GM18511 (cell line): ENCODE measurements at regions not wholly inside any gene's neighbourhood (a gene's known extent, or its start where the extent isn't known, plus 50 kb on each side); places are given as distances from the start of the nearest gene placed in this dataset.

Source experiments
- ATAC-seq: cut with Tn5 transposase; IDR thresholded peaks from one replicate; pipeline ENCODE4 v1.9.1; 2021; ENCODE audit warnings: mild to moderate bottlenecking, moderate library complexity; ENCODE audit not compliant: unreplicated experiment

DNA sequence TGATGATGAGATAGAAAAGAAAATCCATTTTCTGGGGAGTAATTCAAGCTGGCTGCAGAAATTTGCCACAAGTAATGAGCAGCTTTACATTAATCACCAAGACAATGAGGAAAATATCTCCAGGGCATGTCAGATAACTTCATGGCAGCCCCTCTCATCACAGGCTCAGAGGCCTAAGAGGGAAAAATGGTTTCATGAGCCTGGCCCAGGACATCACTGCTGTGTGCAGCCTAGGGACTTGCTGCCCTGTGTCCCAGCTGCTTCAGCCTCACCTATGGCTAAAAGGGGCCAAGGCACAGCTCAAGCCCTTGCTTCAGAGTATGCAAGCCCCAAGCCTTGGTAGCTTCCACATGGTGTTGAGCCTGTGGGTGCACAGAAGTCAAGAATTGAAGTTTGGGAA lies 161.7 kb downstream of the OPA1 start:
- no peak for ATAC-seq

DNA sequence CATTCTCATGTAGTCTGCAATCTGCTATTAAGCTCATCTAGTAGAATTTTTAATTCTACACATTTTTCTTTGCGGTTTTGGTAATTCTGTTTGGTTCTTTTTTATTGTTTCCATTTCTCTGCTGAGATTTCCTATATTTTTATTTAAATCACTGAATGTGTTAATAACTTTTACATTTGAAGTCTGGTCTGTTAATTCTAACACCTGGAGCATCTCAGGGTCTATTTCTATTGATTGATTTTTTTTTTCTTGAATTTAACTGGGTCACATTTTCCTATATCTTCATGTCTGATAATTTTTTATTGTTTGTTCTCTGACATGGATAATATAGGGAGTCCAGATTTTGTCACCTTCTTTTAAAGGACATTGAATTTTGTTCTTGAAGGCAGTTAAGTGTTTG lies 163.5 kb downstream of the OPA1 start:
- no peak for ATAC-seq

DNA sequence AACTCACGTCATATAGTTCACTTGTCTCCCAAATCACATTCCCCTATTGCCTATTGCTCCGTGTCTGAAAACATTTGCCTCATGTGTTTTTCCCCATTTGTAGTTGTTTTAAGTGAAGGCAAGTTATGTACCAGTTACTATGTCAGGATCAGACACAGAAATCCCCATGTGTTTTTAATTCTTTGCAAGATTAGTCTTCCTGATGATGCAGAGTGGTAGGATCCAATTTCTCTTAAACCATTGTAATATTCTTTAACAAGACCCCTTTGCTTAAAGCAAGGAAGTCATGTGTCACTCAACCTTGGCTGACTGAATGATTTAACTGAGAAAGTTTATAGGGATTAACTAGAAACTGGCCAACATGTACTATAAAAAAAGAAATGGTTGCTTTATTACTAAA lies 164.4 kb downstream of the OPA1 start:
- no peak for ATAC-seq

- no peak for ATAC-seq
Observed at GRCh38 chr3:193761969-193762368, 169.0 kb downstream of the OPA1 start.

- no peak for ATAC-seq
Observed at GRCh38 chr3:193762657-193763056, 169.6 kb downstream of the OPA1 start.

- ATAC-seq = no peak
Observed at GRCh38 chr3:193764959-193765358, 172.0 kb downstream of the OPA1 start.

DNA sequence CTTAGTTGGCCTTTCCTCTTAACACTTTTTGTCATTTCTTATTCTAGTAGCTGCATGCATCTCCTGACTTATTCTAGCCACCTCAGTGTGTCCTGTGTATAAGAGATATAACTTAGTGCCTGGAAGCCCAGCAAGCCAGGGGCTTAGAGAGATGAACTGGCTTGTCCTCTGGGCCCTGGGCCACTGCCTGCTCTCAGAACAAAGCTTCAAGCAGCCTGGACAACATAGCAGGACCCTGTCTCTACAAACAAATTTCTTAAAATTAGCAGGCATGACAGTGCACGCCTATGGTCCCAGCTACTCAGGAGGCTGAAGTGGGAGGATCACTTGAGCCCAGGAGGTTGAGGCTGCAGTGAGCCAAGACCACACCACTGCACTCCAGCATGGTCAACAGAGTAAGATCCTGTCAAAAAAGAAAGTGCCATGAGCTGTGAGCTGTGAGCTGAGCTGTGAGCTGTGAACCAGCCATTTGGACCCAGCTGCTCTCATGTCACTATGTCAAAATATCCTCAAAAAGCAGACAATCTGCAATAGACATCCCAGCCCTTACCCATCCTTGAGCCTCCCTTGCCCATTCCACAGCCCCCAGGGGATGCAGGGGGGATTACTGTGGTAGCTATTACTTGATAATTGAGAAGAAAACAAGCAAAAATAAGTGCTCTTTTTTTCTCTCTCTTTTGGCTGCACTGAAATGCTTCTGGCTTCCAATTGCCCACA lies 174.5 kb downstream of the OPA1 start:
- ATAC-seq = no peak

DNA sequence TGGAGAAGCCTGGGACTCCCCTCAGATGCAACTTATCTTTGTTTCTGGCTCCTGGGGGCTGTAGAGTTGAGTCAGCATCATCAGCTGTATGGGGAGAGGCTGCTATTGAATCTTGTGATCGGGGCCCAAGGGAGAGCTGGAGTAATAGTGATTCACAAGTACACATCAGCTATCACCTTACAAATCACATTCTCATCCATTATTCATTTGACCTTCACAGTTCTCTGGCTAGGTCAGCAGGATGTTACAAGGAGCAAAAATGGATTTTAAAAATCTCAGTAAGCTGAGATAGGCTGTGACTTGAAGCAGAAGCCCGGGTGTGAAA lies 175.0 kb downstream of the OPA1 start:
- ATAC-seq = no peak

GRCh38 chr3:193769437-193769836 lies 176.4 kb downstream of the OPA1 start:
- ATAC-seq = no peak

GRCh38 chr3:193771011-193771652 lies 178.1 kb downstream of the OPA1 start:
- no peak for ATAC-seq

DNA sequence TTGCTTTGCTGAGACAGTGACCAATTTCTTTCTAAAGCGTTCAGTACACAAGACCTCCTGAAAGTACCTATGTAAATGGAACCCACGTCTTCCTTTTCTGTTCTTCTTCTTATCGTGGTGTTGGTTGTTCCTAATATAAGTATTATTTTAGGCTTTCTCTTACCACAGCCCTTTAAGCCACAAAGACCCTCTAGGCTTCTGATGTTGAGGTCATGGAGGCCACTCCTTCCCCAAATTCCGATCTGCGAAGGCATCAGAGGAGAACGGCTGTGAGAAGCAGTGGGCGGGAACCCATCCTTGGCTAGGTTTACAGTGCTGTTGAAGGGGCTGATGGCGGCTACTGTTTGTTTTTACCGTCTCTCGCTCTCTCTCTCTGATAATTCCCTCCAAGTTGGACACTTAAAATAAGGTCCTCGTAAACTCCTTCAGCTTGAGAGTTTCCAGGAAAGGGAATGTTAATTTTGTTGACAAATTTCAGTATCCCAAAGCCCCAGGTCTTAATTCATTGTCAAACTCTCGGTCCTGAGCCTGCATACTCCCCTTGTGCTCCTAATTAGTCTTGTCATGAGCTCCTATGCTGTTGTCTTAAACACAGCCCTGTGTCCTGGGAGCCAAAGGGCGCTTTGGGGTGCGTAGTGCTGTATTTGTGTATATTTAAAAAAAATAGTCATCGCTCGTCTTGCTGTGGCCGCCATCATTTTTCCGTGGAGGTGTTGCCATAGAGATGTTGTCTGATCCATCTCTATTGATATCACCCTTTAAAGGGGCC lies 178.8 kb downstream of the OPA1 start:
- ATAC-seq = no peak

DNA sequence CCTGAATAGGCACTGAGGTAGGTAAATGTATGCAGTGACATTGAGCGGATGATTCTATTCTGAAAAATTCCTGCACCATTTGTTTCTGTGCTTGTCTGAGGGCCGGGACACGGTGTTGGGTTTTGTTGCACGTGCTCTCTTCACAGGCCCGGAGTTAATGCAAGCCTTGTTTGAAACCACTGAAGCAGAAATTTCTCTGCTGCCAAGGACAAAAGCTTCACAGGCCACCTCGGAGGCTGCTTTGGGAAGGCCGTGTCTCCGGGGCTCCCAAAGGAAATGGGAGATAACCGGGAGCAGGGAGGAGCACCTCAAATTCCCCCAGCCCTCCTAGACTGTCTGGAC lies 179.4 kb downstream of the OPA1 start:
- no peak for ATAC-seq

GRCh38 chr3:193773266-193774220 lies 180.5 kb downstream of the OPA1 start:
- no peak for ATAC-seq

DNA sequence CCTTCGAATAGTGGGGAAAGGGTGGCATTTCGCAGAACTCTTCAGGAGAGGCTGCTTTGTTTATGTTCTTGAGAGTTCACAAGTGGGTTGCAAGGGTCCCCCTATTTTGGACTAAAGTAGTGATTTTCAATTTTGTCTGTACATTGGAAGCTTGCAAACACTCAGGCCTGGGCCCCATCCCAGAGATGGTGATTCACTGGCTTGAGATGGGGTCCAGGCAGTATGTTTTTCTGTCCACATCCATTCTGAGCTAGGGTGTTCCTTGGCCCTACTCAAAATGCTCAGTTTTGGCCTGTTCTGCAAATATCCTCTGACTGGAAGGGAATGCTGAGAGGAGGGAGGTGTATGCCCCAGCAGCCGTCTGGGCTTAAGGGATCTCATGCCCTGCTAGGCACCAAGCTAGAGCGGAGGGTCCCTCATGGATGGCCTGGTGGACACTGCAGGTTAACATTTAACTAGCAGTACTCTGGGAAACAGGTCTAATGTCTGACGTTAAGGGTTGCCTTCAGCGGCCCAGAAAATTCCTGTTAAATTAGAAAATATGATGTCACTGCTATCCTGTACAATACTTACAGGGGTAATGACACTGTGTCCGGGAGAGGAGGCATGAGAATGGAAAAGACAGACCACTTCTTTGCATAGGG lies 181.4 kb downstream of the OPA1 start:
- ATAC-seq = no peak

DNA sequence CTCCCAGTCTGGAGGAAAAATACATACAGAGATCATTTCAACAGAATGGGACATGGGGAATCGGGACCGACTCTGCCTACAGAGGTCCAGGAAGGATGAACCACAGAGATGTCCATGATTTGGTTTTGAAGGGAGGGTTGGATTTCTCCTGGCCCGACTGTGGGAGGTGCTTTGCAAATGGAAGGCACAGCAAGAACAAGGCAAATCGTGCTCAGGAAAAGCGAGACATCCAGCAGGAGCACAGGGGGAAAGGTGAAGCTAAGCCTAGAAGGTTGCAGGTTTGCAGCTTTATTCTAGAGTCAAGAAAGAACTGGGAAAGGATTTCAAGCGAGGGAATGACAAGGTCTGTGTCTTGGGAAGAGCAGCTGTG lies 181.9 kb downstream of the OPA1 start:
- no peak for ATAC-seq

DNA sequence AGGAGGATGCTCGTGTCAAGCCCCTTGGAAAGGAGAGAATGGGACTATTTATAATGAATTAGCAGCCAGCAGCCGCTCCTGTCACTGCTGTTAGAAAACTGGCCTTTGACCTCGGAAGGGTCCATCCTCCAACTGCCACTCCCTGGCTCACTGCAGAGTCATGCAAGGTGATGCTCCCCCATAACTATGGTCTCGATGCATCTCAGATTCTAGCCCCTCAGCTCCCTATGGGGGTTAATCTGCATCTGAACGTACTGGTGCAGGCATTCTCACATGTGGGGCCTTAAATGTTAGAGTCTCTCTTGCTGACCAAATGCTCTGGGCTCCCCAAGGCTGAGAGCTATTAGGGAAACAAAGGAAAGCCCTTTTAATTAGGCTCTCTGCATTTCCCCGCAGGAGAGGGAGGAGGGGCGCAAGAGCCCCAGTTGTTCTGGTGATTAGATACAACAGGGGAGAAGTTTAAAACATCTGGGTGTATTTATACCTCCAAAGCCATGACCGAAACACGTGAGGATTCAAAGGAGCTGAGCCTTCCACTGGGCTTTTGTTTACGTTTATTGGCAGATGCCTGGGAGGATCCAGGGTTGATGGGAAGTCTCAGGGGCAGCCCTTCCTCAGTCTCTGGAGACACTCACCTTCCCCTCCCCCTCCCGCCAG lies 182.5 kb downstream of the OPA1 start:
- no peak for ATAC-seq

- ATAC-seq = no peak
Observed at GRCh38 chr3:193776626-193777358, 183.8 kb downstream of the OPA1 start.

DNA sequence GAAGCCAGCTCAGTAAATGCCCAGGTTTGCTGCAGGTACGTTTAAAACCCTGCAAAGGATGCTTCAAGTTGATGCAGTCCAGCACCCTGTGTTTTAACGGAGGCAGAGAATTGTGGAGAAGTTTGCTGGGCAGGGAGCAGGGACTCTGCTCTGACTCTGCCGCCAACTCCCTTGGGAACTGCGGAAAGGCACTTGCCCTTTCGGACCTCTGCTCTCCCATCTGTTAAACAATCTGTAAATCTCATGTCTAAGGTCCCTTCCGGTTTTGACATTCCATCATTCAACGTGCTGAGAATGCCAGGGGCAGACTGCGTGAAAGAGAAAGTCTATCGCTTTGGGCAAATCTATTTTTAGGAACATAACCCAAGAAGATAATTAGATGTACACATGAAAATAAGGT lies 184.5 kb downstream of the OPA1 start:
- no peak for ATAC-seq

- no peak for ATAC-seq
Observed at GRCh38 chr3:193778676-193779075, 185.7 kb downstream of the OPA1 start.

- no peak for ATAC-seq
Observed at GRCh38 chr3:193779933-193780332, 186.9 kb downstream of the OPA1 start.
